Osteocyte (in vitro differentiated cells): ENCODE measurements at regions not wholly inside any gene's neighbourhood (a gene's known extent, or its start where the extent isn't known, plus 50 kb on each side); places are given as distances from the start of the nearest gene placed in this dataset.
A peak's percentile ranks its signal among the peaks of the same experiment; 100 is the strongest.

Source experiments
- DNase-seq: peaks from one replicate; pipeline ENCODE4 v3.0.0; 2021; ENCODE audit warnings: mixed read lengths; ENCODE audit not compliant: unreplicated experiment; ENCODE audit errors: extremely low spot score
- H3K27ac Mint-ChIP-seq: one replicate; pipeline ENCODE4 v1.8.0; 2021; ENCODE audit warnings: mild to moderate bottlenecking, mixed read lengths; ENCODE audit not compliant: unreplicated experiment
- H3K27me3 Mint-ChIP-seq: one replicate; pipeline ENCODE4 v1.8.0; 2021; ENCODE audit warnings: mixed read lengths; ENCODE audit not compliant: unreplicated experiment
- H3K36me3 Mint-ChIP-seq: one replicate; pipeline ENCODE4 v1.8.0; 2021; ENCODE audit warnings: mixed read lengths; ENCODE audit not compliant: unreplicated experiment
- H3K4me1 Mint-ChIP-seq: one replicate; pipeline ENCODE4 v1.8.0; 2021; ENCODE audit warnings: mixed read lengths; ENCODE audit not compliant: unreplicated experiment
- H3K4me3 Mint-ChIP-seq: one replicate; pipeline ENCODE4 v1.8.0; 2021; ENCODE audit warnings: mild to moderate bottlenecking, moderate library complexity, mixed read lengths; ENCODE audit not compliant: unreplicated experiment
- H3K9me3 Mint-ChIP-seq: one replicate; pipeline ENCODE4 v1.8.0; 2021; ENCODE audit warnings: mixed read lengths; ENCODE audit not compliant: unreplicated experiment
- CTCF ChIP-seq: fragments of 200-600 bp; sonication (generic); IDR thresholded peaks from 2 replicates; pipeline ENCODE4 v1.5.0; 2021; ENCODE audit warnings: antibody characterized with exemption, mild to moderate bottlenecking, moderate library complexity

DNA sequence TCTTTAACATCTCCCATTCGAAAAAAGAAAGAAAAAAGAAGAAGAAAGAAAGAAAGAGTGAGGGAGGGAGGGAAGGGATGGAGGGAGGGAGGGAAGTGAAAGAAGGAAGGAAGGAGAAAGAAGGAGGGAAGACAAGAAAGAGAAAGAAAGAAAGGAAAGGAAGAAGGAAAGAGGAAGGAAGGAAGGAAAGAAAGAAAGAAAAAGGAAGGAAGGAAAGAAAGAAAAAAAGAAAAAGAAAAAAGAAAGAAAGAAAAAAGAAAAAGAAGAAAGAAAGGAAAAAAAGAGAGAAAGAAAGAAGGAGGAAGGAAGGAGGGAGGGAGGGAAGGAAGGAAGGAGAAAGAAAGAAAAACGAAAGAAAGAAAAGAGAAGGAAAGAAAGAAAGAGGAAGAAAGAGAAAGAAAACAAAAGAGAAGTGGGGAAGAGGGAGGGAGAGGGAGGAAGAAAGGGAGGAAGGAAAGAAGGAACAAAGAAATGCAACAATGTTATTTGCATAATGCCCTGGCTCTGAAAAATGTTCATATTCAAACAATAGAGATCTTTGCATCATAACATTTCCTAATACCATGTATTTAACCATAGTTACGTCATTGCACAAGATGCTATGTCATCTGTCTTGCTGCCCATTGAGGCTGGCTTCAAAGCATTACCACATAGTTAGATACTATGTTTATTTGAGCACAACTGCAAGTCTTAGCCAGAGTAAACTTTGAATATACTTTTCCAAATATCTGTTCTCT lies 550.6 kb downstream of the DSC3 start:
- Mint-ChIP-seq H3K9me3 (no peaks in the 10 kb centered on the region), H3K27me3 (no peaks in the 10 kb centered on the region), H3K36me3 (no peaks in the 10 kb centered on the region), H3K27ac (no peak overlapping the region), H3K4me1 (peaks cover 46% of the 10 kb centered on the region), H3K4me3 (no peak overlapping the region)
- no peak for DNase-seq
- no peak for TF ChIP-seq CTCF

- Mint-ChIP-seq H3K4me1 (peaks cover 54% of the 10 kb centered on the region), H3K36me3 (no peaks in the 10 kb centered on the region), H3K27ac (peak overlapping the region; percentile 54), H3K4me3 (no peak overlapping the region), H3K27me3 (no peaks in the 10 kb centered on the region), H3K9me3 (no peaks in the 10 kb centered on the region)
- DNase-seq: no peak
- TF ChIP-seq CTCF: no peak
Measured at GRCh38 chr18:30489890-30490643, 552.5 kb downstream of the DSC3 start.

DNA sequence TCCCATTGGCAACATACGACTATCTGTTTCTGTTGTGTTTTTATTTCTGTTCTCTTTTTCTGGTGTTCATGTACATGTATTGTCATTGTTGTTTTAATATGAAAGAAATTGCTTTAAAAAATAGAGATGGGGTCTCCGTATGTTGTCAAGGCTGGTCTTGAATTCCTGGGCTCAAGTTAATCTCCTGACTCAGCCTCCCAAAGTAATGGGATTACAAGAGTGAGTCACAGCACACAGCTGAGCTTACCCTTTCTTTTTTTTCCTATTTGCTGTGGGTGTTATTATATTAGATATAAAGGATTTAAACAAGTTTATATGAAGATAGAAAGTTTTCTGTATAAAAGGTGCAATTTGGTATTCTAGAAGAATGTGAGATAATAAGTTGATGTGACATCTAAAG lies 554.6 kb downstream of the DSC3 start:
- no peaks in the 10 kb centered on the region for H3K9me3 Mint-ChIP-seq
- no peak for TF ChIP-seq CTCF
- H3K27me3 Mint-ChIP-seq: no peaks in the 10 kb centered on the region
- DNase-seq: no peak
- H3K4me3 Mint-ChIP-seq: no peak overlapping the region
- H3K36me3 Mint-ChIP-seq: no peaks in the 10 kb centered on the region
- peaks cover 41% of the 10 kb centered on the region for H3K4me1 Mint-ChIP-seq
- no peak overlapping the region for H3K27ac Mint-ChIP-seq

DNA sequence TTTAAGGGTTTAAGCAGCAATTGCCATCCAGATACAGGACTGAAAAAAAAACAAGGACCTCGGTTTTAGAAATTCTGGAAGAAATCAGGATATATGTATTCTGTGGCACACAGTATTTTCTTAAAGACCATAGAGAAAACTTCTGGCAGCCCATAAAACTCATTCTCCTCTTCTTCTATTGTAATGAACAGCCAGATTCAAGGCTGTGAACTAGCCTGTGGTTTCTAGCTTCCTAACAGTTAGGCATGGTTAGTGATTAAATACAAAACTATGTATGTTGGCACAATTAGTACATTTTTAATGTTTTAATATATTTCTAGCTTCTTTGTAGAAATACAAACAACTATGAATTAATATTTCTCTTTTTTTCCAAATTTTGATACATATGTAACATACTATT lies 555.7 kb downstream of the DSC3 start:
- H3K9me3 Mint-ChIP-seq: no peaks in the 10 kb centered on the region
- H3K36me3 Mint-ChIP-seq: no peaks in the 10 kb centered on the region
- H3K4me3 Mint-ChIP-seq: no peak overlapping the region
- DNase-seq: no peak
- peaks cover 39% of the 10 kb centered on the region for H3K4me1 Mint-ChIP-seq
- H3K27me3 Mint-ChIP-seq: no peaks in the 10 kb centered on the region
- TF ChIP-seq CTCF: no peak
- H3K27ac Mint-ChIP-seq: no peak overlapping the region

DNA sequence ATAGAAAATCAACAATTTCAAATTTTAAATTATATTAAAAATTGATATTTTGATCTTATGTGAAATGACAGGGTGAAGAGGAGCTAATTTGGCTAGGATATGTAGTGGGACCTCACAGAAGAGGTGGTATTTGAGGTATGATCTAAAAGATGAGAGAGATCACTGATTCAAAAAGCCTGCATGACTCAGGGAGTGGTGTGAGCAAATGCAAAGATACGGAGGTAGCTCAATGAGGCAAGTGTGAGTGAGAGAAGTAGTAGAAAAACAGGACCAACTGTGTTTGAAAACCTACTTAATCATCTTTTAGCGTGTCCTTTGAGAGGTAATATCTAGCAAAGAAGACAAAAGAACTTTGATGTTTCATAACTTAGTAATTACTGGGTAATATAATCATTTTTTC lies 557.5 kb downstream of the DSC3 start:
- no peak overlapping the region for H3K4me3 Mint-ChIP-seq
- no peaks in the 10 kb centered on the region for H3K27me3 Mint-ChIP-seq
- H3K36me3 Mint-ChIP-seq: no peaks in the 10 kb centered on the region
- no peaks in the 10 kb centered on the region for H3K9me3 Mint-ChIP-seq
- no peak overlapping the region for H3K27ac Mint-ChIP-seq
- TF ChIP-seq CTCF: no peak
- DNase-seq: no peak
- peaks cover 38% of the 10 kb centered on the region for H3K4me1 Mint-ChIP-seq
